Natural killer cell (primary cell): ENCODE measurements at regions not wholly inside any gene's neighbourhood (a gene's known extent, or its start where the extent isn't known, plus 50 kb on each side); places are given as distances from the start of the nearest gene placed in this dataset.

Experiments used
- ATAC-seq, 3 donors: fragments of 150-1000 bp in 2 of 3; fragments of 200-7000 bp in 1 of 3; cut with Tn5 transposase; 1 replicate in 1 of 3; 2 replicates in 2 of 3; pipeline ENCODE4 v1.10.0; 2021; ENCODE audit warnings: mild to moderate bottlenecking in 2 of 3, moderate library complexity in 2 of 3
- DNase-seq, 2 donors: peaks; one replicate each; pipeline versions ENCODE4 v3.0.0 to v3.0.0-alpha.2; 2013 to 2021; ENCODE audit warnings: mixed read lengths in 1 of 2
- H3K27ac ChIP-seq: one replicate; pipeline ENCODE4 v1.5.1; 2013; ENCODE audit warnings: mild to moderate bottlenecking, low read length
- H3K27me3 ChIP-seq: one replicate; pipeline ENCODE4 v1.6.1; 2013; ENCODE audit warnings: low read length; ENCODE audit not compliant: control insufficient read depth, insufficient read depth
- H3K36me3 ChIP-seq: one replicate; pipeline ENCODE4 v1.6.1; 2013; ENCODE audit warnings: low read length; ENCODE audit not compliant: control insufficient read depth, insufficient read depth
- H3K4me1 ChIP-seq: one replicate; pipeline ENCODE4 v1.6.1; 2013; ENCODE audit warnings: low read length; ENCODE audit not compliant: control insufficient read depth, insufficient read depth
- H3K4me3 ChIP-seq: one replicate; pipeline ENCODE4 v1.5.1; 2013; ENCODE audit warnings: low read length
- H3K9me3 ChIP-seq: one replicate; pipeline ENCODE4 v1.6.1; 2013; ENCODE audit warnings: low read length; ENCODE audit not compliant: control insufficient read depth, insufficient read depth
- H3K27ac Mint-ChIP-seq, 2 donors: one replicate each; pipeline ENCODE4 v1.8.0; 2022; ENCODE audit warnings: mild to moderate bottlenecking in 2 of 2, mixed read lengths in 2 of 2, moderate library complexity in 1 of 2
- H3K27me3 Mint-ChIP-seq, 2 donors: one replicate each; pipeline ENCODE4 v1.8.0; 2022; ENCODE audit warnings: low read depth in 2 of 2, mixed read lengths in 2 of 2
- H3K36me3 Mint-ChIP-seq: one replicate; pipeline ENCODE4 v1.8.0; 2022; ENCODE audit warnings: mixed read lengths
- H3K4me1 Mint-ChIP-seq, 2 donors: one replicate each; pipeline ENCODE4 v1.8.0; 2022; ENCODE audit warnings: mixed read lengths in 2 of 2
- H3K4me3 Mint-ChIP-seq: one replicate; pipeline ENCODE4 v1.8.0; 2022; ENCODE audit warnings: mild to moderate bottlenecking, moderate library complexity, mixed read lengths
- H3K9me3 Mint-ChIP-seq, 2 donors: one replicate each; pipeline ENCODE4 v1.8.0; 2022; ENCODE audit warnings: mixed read lengths in 2 of 2
- CTCF ChIP-seq: fragments of 200-600 bp; IDR thresholded peaks from one replicate; pipeline ENCODE4 v1.8.0; 2022; ENCODE audit warnings: antibody characterized with exemption
- WGBS: methylation state at CpG from one replicate; pipeline ENCODE4 v1.1.7; 2013; ENCODE audit warnings: missing lambda C conversion rate; ENCODE audit not compliant: insufficient coverage; 5-methylcytosine and 5-hydroxymethylcytosine counted together
- intact Hi-C: fragments of 100-400 bp; cut with micrococcal nuclease; formaldehyde crosslinking; loops from one replicate; pipeline ENCODE4 v1.14.2; 2022

- Mint-ChIP-seq H3K36me3 (no peaks in the 10 kb centered on the region), H3K9me3 (peaks cover 3 to 5% of the 10 kb centered on the region in 2 donors), H3K4me3 (no peak overlapping the region), H3K27me3 (no peaks in the 10 kb centered on the region), H3K27ac (peak overlapping the region; percentile 88 to 90), H3K4me1 (peaks cover 28 to 32% of the 10 kb centered on the region in 2 donors)
- H3K9me3 ChIP-seq: no peaks in the 10 kb centered on the region
- ATAC-seq: no peak
- H3K36me3 ChIP-seq: no peaks in the 10 kb centered on the region
- no peak for TF ChIP-seq CTCF
- H3K4me3 ChIP-seq: no peak overlapping the region
- 100% methylated on average over 1 of the region's 1 CpG for WGBS
- peak overlapping the region; percentile 83 for H3K27ac ChIP-seq
- DNase-seq: no peak
- H3K27me3 ChIP-seq: no peaks in the 10 kb centered on the region
- peaks cover 12% of the 10 kb centered on the region for H3K4me1 ChIP-seq
- intact Hi-C loops: no loop called here
Measured at GRCh38 chr1:184865831-184866230, 108.5 kb downstream of the NIBAN1 start.

GRCh38 chr1:184861755-184862336 is 107.2 kb upstream of the EDEM3 start:
- WGBS: 98% methylated on average over 6 of the region's 6 CpGs
- no peak overlapping the region for H3K4me3 ChIP-seq
- peaks cover 7% of the 10 kb centered on the region for H3K4me1 ChIP-seq
- intact Hi-C loops: no loop called here
- Mint-ChIP-seq H3K27ac (no peak overlapping the region), H3K4me1 (peaks cover 15 to 19% of the 10 kb centered on the region in 2 donors), H3K4me3 (no peak overlapping the region), H3K36me3 (no peaks in the 10 kb centered on the region), H3K27me3 (no peaks in the 10 kb centered on the region), H3K9me3 (peaks cover 0 to 2% of the 10 kb centered on the region in 2 donors)
- H3K27ac ChIP-seq: no peak overlapping the region
- H3K27me3 ChIP-seq: no peaks in the 10 kb centered on the region
- TF ChIP-seq CTCF: no peak
- ATAC-seq: no peak
- H3K36me3 ChIP-seq: no peaks in the 10 kb centered on the region
- H3K9me3 ChIP-seq: no peaks in the 10 kb centered on the region
- DNase-seq: no peak

GRCh38 chr1:184860985-184861754 is 106.5 kb upstream of the EDEM3 start:
- no peaks in the 10 kb centered on the region for H3K9me3 ChIP-seq
- no peaks in the 10 kb centered on the region for H3K36me3 Mint-ChIP-seq
- no peak overlapping the region for H3K4me3 Mint-ChIP-seq
- H3K4me1 ChIP-seq: peaks cover 9% of the 10 kb centered on the region
- no peak for DNase-seq
- intact Hi-C loops: no loop called here
- ATAC-seq: no peak
- no peak overlapping the region for H3K27ac Mint-ChIP-seq
- TF ChIP-seq CTCF: no peak
- WGBS: 100% methylated on average over 1 of the region's 2 CpGs
- no peaks in the 10 kb centered on the region for H3K27me3 ChIP-seq
- no peak overlapping the region for H3K4me3 ChIP-seq
- H3K27ac ChIP-seq: no peak overlapping the region
- H3K9me3 Mint-ChIP-seq: no peaks in the 10 kb centered on the region
- H3K36me3 ChIP-seq: no peaks in the 10 kb centered on the region
- H3K27me3 Mint-ChIP-seq: no peaks in the 10 kb centered on the region
- peaks cover 15 to 19% of the 10 kb centered on the region in 2 donors for H3K4me1 Mint-ChIP-seq
